CD14-positive monocyte (primary cell): ENCODE measurements at regions not wholly inside any gene's neighbourhood (a gene's known extent, or its start where the extent isn't known, plus 50 kb on each side); places are given as distances from the start of the nearest gene placed in this dataset.

ENCODE experiments used
- DNase-seq, 3 donors: peaks; one replicate each; pipeline ENCODE4 v3.0.0-alpha.2; 2011 to 2022
- H2AFZ ChIP-seq: 2 replicates; pipeline ENCODE4 v1.6.0; 2012; ENCODE audit warnings: mild to moderate bottlenecking, low read depth, low read length, inconsistent platforms; ENCODE audit not compliant: insufficient read depth, poor library complexity, severe bottlenecking
- H3K27ac ChIP-seq, 2 donors: 1 replicate in 1 of 2; 2 replicates in 1 of 2; pipeline ENCODE4 v1.5.1; 2012 to 2013; ENCODE audit warnings: low read length in 2 of 2, control low read depth in 1 of 2, inconsistent platforms in 1 of 2, low read depth in 1 of 2, mild to moderate bottlenecking in 1 of 2
- H3K27me3 ChIP-seq, 2 donors: one replicate each; pipeline versions ENCODE4 v1.6.0 to v1.6.1; 2011 to 2013; ENCODE audit warnings: low read length in 2 of 2; ENCODE audit not compliant: control insufficient read depth in 2 of 2, insufficient read depth in 2 of 2
- H3K36me3 ChIP-seq, 2 donors: replicated peaks in 1 of 2; 1 replicate in 1 of 2; 2 replicates in 1 of 2; pipeline versions ENCODE4 v1.5.1 to v1.6.1; 2012 to 2013; ENCODE audit warnings: low read length in 2 of 2, control low read depth in 1 of 2, inconsistent platforms in 1 of 2, mild to moderate bottlenecking in 1 of 2; ENCODE audit not compliant: insufficient read depth in 2 of 2, control insufficient read depth in 1 of 2
- H3K4me1 ChIP-seq, 2 donors: 1 replicate in 1 of 2; 2 replicates in 1 of 2; pipeline versions ENCODE4 v1.5.1 to v1.6.1; 2012 to 2013; ENCODE audit warnings: low read length in 2 of 2, control low read depth in 1 of 2, inconsistent platforms in 1 of 2, mild to moderate bottlenecking in 1 of 2, moderate library complexity in 1 of 2; ENCODE audit not compliant: insufficient read depth in 2 of 2, control insufficient read depth in 1 of 2
- H3K4me2 ChIP-seq: replicated peaks from 2 replicates; pipeline ENCODE3; 2012; ENCODE audit warnings: low read length, moderate library complexity, mild to moderate bottlenecking; ENCODE audit not compliant: poor library complexity, severe bottlenecking; ENCODE audit errors: extremely low read depth
- H3K4me3 ChIP-seq, 3 experiments: fragments of 200-600 bp in 1 of 3; sonication (generic) in 1 of 3; replicated peaks in 1 of 3; 1 replicate in 2 of 3; 2 replicates in 1 of 3; pipeline ENCODE4 v1.5.1; 2011 to 2013; ENCODE audit warnings: low read length in 3 of 3, mild to moderate bottlenecking in 3 of 3, control low read depth in 2 of 3, low read depth in 2 of 3, inconsistent platforms in 1 of 3, moderate library complexity in 1 of 3
- H3K79me2 ChIP-seq: 2 replicates; pipeline ENCODE4 v1.6.0; 2012; ENCODE audit warnings: mild to moderate bottlenecking, control low read depth, inconsistent platforms, low read length, moderate library complexity; ENCODE audit not compliant: insufficient read depth
- H3K9ac ChIP-seq: 2 replicates; pipeline ENCODE4 v1.6.0; 2017; ENCODE audit warnings: low read length, mild to moderate bottlenecking; ENCODE audit not compliant: insufficient read depth, poor library complexity, severe bottlenecking
- H3K9me3 ChIP-seq, 2 donors: replicated peaks in 1 of 2; 1 replicate in 1 of 2; 2 replicates in 1 of 2; pipeline versions ENCODE4 v1.5.1 to v1.6.1; 2012 to 2013; ENCODE audit warnings: low read length in 2 of 2, control low read depth in 1 of 2; ENCODE audit not compliant: control insufficient read depth in 1 of 2, insufficient read depth in 1 of 2
- H4K20me1 ChIP-seq: 2 replicates; pipeline ENCODE4 v1.6.0; 2012; ENCODE audit warnings: mild to moderate bottlenecking, low read length, control low read depth, moderate library complexity; ENCODE audit not compliant: insufficient read depth
- H3K27ac Mint-ChIP-seq, 7 donors: one replicate each; pipeline ENCODE4 v1.8.0; 2020; ENCODE audit warnings: mild to moderate bottlenecking in 7 of 7, mixed read lengths in 7 of 7, moderate library complexity in 6 of 7, inconsistent platforms in 2 of 7
- H3K27me3 Mint-ChIP-seq, 3 donors: one replicate each; pipeline ENCODE4 v1.8.0; 2021 to 2022; ENCODE audit warnings: low read depth in 3 of 3, mild to moderate bottlenecking in 3 of 3, mixed read lengths in 3 of 3, moderate library complexity in 3 of 3, inconsistent platforms in 1 of 3
- H3K36me3 Mint-ChIP-seq, 2 donors: one replicate each; pipeline ENCODE4 v1.8.0; 2020; ENCODE audit warnings: mixed read lengths in 2 of 2, inconsistent platforms in 1 of 2, mild to moderate bottlenecking in 1 of 2
- H3K4me1 Mint-ChIP-seq: one replicate; pipeline ENCODE4 v1.8.0; 2020; ENCODE audit warnings: mild to moderate bottlenecking, mixed read lengths
- H3K4me3 Mint-ChIP-seq, 2 donors: one replicate each; pipeline ENCODE4 v1.8.0; 2020; ENCODE audit warnings: mild to moderate bottlenecking in 2 of 2, mixed read lengths in 2 of 2, moderate library complexity in 1 of 2
- H3K9me3 Mint-ChIP-seq, 7 donors: one replicate each; pipeline ENCODE4 v1.8.0; 2020 to 2022; ENCODE audit warnings: mixed read lengths in 7 of 7, mild to moderate bottlenecking in 6 of 7, moderate library complexity in 6 of 7, inconsistent platforms in 2 of 7
- CTCF ChIP-seq: fragments of 200-600 bp; IDR thresholded peaks from one replicate; pipeline ENCODE4 v1.8.0; 2022; ENCODE audit warnings: antibody characterized with exemption, mild to moderate bottlenecking
- WGBS: methylation state at CpG from one replicate; pipeline ENCODE4 v1.1.5; 2013; ENCODE audit warnings: missing lambda C conversion rate; ENCODE audit not compliant: insufficient coverage; 5-methylcytosine and 5-hydroxymethylcytosine counted together
- intact Hi-C, 2 donors: fragments of 100-400 bp; cut with micrococcal nuclease; formaldehyde crosslinking; loops; one replicate each; pipeline versions ENCODE4 v1.15.0 to v1.15.1; 2023

- intact Hi-C loops, result no loop called here
- no CpG with 5 or more reads among the region's 4 CpGs for WGBS
- no peak for TF ChIP-seq CTCF
Observed at GRCh38 chr12:127013197-127013596, 1253.8 kb upstream of the TMEM132C start.

GRCh38 chr12:127014079-127014478 is 1252.9 kb upstream of the TMEM132C start:
- H3K27me3 Mint-ChIP-seq, result peaks cover 0 to 4% (median 0%) of the 10 kb centered on the region in 3 donors
- H3K36me3 Mint-ChIP-seq, result no peaks in the 10 kb centered on the region
- Histone ChIP-seq H3K79me2 (no peaks in the 10 kb centered on the region), H3K9ac (no peak overlapping the region), H3K27me3 (no peaks in the 10 kb centered on the region), H3K4me2 (no peak overlapping the region), H3K36me3 (no peaks in the 10 kb centered on the region), H4K20me1 (no peaks in the 10 kb centered on the region), H3K9me3 (no peaks in the 10 kb centered on the region), H3K4me3 (no peak overlapping the region), H3K27ac (no peak overlapping the region), H3K4me1 (no peaks in the 10 kb centered on the region), H2AFZ (no peak overlapping the region)
- no peak overlapping the region for H3K27ac Mint-ChIP-seq
- H3K4me1 Mint-ChIP-seq, result no peaks in the 10 kb centered on the region
- WGBS, result no CpG with 5 or more reads among the region's 1 CpG
- peaks cover 0 to 3% (median 2%) of the 10 kb centered on the region in 7 donors for H3K9me3 Mint-ChIP-seq
- no peak overlapping the region for H3K4me3 Mint-ChIP-seq
- no peak for TF ChIP-seq CTCF
- DNase-seq, result no peak
- intact Hi-C loops, result no loop called here

More at GRCh38 chr12:127013197-127013596, 1253.8 kb upstream of the TMEM132C start:
- no peak for DNase-seq
- H3K4me3 Mint-ChIP-seq, result no peak overlapping the region
- Histone ChIP-seq H3K4me1 (no peaks in the 10 kb centered on the region), H3K4me2 (no peak overlapping the region), H3K27ac (no peak overlapping the region), H3K79me2 (no peaks in the 10 kb centered on the region), H3K36me3 (no peaks in the 10 kb centered on the region), H3K4me3 (no peak overlapping the region), H4K20me1 (no peaks in the 10 kb centered on the region), H2AFZ (no peak overlapping the region), H3K9me3 (no peaks in the 10 kb centered on the region), H3K9ac (no peak overlapping the region), H3K27me3 (no peaks in the 10 kb centered on the region)
- peaks cover 0 to 5% (median 2%) of the 10 kb centered on the region in 7 donors for H3K9me3 Mint-ChIP-seq
- no peaks in the 10 kb centered on the region for H3K36me3 Mint-ChIP-seq
- no peaks in the 10 kb centered on the region for H3K4me1 Mint-ChIP-seq
- H3K27ac Mint-ChIP-seq, result peak overlapping the region in 1 of 7 donors; percentile 53
- peaks cover 0 to 2% (median 0%) of the 10 kb centered on the region in 3 donors for H3K27me3 Mint-ChIP-seq
